Endothelial cell (in vitro differentiated cells): ENCODE measurements at regions not wholly inside any gene's neighbourhood (a gene's known extent, or its start where the extent isn't known, plus 50 kb on each side); places are given as distances from the start of the nearest gene placed in this dataset.

Experiments used
- DNase-seq: peaks from one replicate; pipeline ENCODE4 v3.0.0; 2021; ENCODE audit warnings: low spot score
- H3K27ac Mint-ChIP-seq: one replicate; pipeline ENCODE4 v1.8.0; 2021; ENCODE audit warnings: mixed read lengths, inconsistent platforms; ENCODE audit not compliant: unreplicated experiment
- H3K27me3 Mint-ChIP-seq: one replicate; pipeline ENCODE4 v1.8.0; 2021; ENCODE audit warnings: mild to moderate bottlenecking, moderate library complexity, mixed read lengths, inconsistent platforms; ENCODE audit not compliant: unreplicated experiment
- H3K36me3 Mint-ChIP-seq: one replicate; pipeline ENCODE4 v1.8.0; 2021; ENCODE audit warnings: mild to moderate bottlenecking, low read depth, mixed read lengths, inconsistent platforms; ENCODE audit not compliant: unreplicated experiment
- H3K4me1 Mint-ChIP-seq: one replicate; pipeline ENCODE4 v1.8.0; 2021; ENCODE audit warnings: mild to moderate bottlenecking, mixed read lengths, inconsistent platforms; ENCODE audit not compliant: unreplicated experiment
- H3K4me3 Mint-ChIP-seq: one replicate; pipeline ENCODE4 v1.8.0; 2021; ENCODE audit warnings: mild to moderate bottlenecking, mixed read lengths, inconsistent platforms; ENCODE audit not compliant: unreplicated experiment
- H3K9me3 Mint-ChIP-seq: one replicate; pipeline ENCODE4 v1.8.0; 2021; ENCODE audit warnings: mixed read lengths, inconsistent platforms; ENCODE audit not compliant: unreplicated experiment
- TF ChIP-seq, protein P1 (sequence below): fragments of 200-600 bp; sonication (generic); IDR thresholded peaks from one replicate; pipeline ENCODE4 v1.5.0; 2021; ENCODE audit warnings: antibody characterized with exemption; ENCODE audit not compliant: unreplicated experiment

DNA sequence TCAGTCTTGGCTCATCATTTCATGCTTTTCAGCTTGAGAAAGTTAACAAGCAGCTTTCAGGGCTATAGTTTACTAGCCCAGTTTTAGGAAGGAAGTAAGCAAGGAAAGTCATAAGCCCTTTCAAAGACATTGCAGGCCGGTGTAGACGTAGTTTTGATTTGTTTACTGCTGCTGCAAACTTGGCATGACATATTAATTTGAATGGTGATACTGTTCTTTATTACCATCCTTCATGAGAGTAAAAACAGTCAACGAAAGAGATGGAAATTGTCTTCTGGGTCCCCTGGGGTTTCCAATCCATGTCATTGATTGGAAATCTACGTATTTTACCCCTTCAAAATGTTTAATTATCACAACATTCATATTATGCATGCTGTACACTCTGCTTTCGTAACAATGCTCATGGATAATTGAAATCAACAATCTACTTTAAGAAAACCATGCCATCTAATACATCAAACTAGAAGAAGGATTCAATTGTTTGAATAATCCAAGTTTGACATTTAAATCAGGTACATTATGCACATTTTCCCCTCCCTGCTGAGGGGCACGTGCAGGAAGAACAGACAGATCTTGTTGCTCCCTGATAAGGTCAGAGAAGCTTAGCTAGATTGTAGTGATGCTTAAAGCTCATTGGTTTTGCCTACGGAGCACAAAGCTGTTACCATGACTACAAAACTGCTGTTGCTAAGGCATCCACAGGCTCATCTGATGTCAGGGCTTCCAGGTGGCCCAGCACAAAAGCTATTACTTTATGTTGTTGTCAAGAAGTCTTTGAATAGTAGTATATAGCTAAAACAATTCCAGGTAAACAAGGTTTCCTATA lies 139.9 kb upstream of the PRLR start:
- H3K4me3 Mint-ChIP-seq = no peak overlapping the region
- H3K36me3 Mint-ChIP-seq = no peaks in the 10 kb centered on the region
- no peaks in the 10 kb centered on the region for H3K27me3 Mint-ChIP-seq
- H3K27ac Mint-ChIP-seq = no peak overlapping the region
- DNase-seq = peak; percentile 6
- no peaks in the 10 kb centered on the region for H3K9me3 Mint-ChIP-seq
- H3K4me1 Mint-ChIP-seq = no peaks in the 10 kb centered on the region
- TF ChIP-seq, protein P1, sequence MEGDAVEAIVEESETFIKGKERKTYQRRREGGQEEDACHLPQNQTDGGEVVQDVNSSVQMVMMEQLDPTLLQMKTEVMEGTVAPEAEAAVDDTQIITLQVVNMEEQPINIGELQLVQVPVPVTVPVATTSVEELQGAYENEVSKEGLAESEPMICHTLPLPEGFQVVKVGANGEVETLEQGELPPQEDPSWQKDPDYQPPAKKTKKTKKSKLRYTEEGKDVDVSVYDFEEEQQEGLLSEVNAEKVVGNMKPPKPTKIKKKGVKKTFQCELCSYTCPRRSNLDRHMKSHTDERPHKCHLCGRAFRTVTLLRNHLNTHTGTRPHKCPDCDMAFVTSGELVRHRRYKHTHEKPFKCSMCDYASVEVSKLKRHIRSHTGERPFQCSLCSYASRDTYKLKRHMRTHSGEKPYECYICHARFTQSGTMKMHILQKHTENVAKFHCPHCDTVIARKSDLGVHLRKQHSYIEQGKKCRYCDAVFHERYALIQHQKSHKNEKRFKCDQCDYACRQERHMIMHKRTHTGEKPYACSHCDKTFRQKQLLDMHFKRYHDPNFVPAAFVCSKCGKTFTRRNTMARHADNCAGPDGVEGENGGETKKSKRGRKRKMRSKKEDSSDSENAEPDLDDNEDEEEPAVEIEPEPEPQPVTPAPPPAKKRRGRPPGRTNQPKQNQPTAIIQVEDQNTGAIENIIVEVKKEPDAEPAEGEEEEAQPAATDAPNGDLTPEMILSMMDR = no peak

DNA sequence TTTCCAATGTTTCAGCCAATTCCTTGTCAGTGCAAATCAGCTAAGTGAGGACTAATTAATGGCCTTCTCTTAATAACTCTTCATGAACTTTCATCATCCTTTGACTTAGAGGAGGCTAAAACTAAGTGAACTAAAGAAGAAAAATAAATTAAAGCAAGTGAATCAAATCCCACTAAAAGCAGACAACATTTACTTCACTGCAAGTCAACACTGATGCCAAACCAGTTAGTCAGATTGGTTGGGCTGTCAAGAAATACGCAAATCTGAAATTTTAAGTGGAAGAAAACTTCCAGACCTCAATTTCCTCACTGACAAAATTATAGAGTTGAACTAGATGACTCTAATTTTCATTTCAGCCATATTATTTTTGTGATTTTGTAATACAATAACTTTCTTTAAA lies 137.2 kb upstream of the PRLR start:
- Mint-ChIP-seq H3K27ac (no peak overlapping the region), H3K9me3 (no peaks in the 10 kb centered on the region), H3K27me3 (no peaks in the 10 kb centered on the region), H3K4me1 (no peaks in the 10 kb centered on the region), H3K36me3 (no peaks in the 10 kb centered on the region), H3K4me3 (no peak overlapping the region)
- TF ChIP-seq, protein P1 = no peak
- DNase-seq = no peak

DNA sequence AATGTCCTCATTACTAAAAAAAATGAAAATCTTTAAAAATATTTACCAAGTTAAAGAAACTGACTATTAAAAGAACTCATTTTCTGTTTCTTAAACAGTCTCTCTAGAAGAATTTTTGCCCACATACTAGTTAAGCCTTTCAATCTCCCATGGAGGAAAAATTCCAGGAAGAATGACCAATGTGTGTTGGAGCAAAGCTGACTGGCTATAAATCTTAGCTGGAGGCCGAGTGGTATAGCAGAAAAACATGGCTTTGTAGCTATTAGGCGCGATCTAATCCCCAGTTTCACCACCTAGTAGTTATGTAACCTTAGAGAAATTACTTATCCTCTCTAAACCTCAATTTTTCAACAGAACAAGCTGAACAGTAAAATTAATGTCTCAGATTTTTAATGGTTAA lies 135.5 kb upstream of the PRLR start:
- Mint-ChIP-seq H3K9me3 (no peaks in the 10 kb centered on the region), H3K27me3 (no peaks in the 10 kb centered on the region), H3K27ac (no peak overlapping the region), H3K4me3 (no peak overlapping the region), H3K4me1 (no peaks in the 10 kb centered on the region), H3K36me3 (no peaks in the 10 kb centered on the region)
- TF ChIP-seq, protein P1 = no peak
- DNase-seq = no peak

DNA sequence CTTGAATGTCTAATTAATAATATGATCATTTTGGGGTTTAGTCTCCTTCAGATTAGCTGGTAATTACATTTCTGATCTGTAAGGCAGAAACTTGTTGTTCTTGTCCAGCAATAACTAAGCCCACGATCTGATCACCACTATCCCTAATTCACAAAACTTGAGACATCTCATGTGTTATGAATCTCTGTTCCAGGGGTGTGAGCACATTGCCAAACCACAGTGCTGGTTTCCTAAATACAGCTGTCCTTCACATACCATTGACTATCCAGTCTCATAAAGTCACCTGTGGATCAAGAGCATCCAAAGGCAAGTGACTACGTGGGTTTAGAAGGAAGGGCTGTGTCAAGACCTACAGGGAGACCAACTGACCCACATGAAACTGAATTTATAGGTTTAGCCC lies 134.1 kb upstream of the PRLR start:
- TF ChIP-seq, protein P1 = no peak
- Mint-ChIP-seq H3K4me1 (no peaks in the 10 kb centered on the region), H3K36me3 (no peaks in the 10 kb centered on the region), H3K4me3 (no peak overlapping the region), H3K27ac (no peak overlapping the region), H3K27me3 (no peaks in the 10 kb centered on the region), H3K9me3 (no peaks in the 10 kb centered on the region)
- DNase-seq = no peak

DNA sequence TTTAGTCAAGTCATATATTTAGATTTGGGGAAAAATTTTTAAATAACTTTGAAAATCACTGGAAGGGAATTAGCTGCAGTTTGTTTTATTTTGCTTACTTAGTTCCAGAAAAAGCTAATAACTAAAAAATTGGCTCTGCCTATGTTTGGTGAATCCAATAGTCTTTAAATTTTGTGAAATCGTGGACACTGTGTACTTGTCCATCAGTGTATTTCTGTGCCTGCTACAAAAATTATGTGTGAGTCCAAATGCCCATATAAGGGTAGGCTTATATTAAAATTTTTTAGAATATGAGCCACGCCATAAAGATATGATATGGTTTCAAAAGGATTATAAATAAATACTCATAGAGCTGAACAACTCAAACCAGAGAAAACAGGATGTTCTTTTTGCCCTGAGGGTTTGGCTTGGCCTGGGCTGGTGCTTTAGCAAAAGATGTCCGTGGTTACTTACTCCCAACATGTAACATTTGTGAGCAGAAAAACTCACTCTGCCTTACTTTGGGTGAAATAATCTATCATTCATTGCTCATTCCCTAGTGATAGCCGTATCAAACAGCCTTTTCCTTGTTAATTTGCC lies 133.2 kb upstream of the PRLR start:
- no peaks in the 10 kb centered on the region for H3K4me1 Mint-ChIP-seq
- no peaks in the 10 kb centered on the region for H3K9me3 Mint-ChIP-seq
- no peaks in the 10 kb centered on the region for H3K36me3 Mint-ChIP-seq
- no peak overlapping the region for H3K27ac Mint-ChIP-seq
- DNase-seq = no peak
- TF ChIP-seq, protein P1 = no peak
- H3K27me3 Mint-ChIP-seq = no peaks in the 10 kb centered on the region
- no peak overlapping the region for H3K4me3 Mint-ChIP-seq
